Karpas-422 (cell line): ENCODE measurements at regions not wholly inside any gene's neighbourhood (a gene's known extent, or its start where the extent isn't known, plus 50 kb on each side); places are given as distances from the start of the nearest gene placed in this dataset.
"Not testable (repeated sequence)": the region's sequence is repeated elsewhere in the genome, so short reads cannot be mapped to it uniquely, and the experiment has no call there.

Experiments
- DNase-seq: peaks from one replicate; pipeline ENCODE4 v3.0.0-alpha.2; 2015
- H2AFZ ChIP-seq: fragments of 200-600 bp; sonication (generic); 2 replicates; pipeline ENCODE4 v1.6.1; 2014; ENCODE audit warnings: antibody characterized with exemption, low read length, mixed read lengths
- H3K27ac ChIP-seq: fragments of 200-600 bp; sonication (generic); 2 replicates; pipeline ENCODE4 v1.5.1; 2014; ENCODE audit warnings: mild to moderate bottlenecking, low read length, moderate library complexity
- H3K27me3 ChIP-seq: fragments of 200-600 bp; sonication (generic); 2 replicates; pipeline ENCODE4 v1.6.1; 2014; ENCODE audit warnings: low read length, mixed read lengths
- H3K36me3 ChIP-seq: fragments of 200-600 bp; sonication (generic); 2 replicates; pipeline ENCODE4 v1.6.1; 2014; ENCODE audit warnings: low read length, mixed read lengths; ENCODE audit not compliant: insufficient read depth
- H3K4me1 ChIP-seq: fragments of 200-600 bp; sonication (generic); 2 replicates; pipeline ENCODE4 v1.6.1; 2014; ENCODE audit warnings: mild to moderate bottlenecking, low read length, mixed read lengths
- H3K4me2 ChIP-seq: fragments of 200-600 bp; sonication (generic); 2 replicates; pipeline ENCODE4 v1.6.1; 2014; ENCODE audit warnings: low read length, low read depth, mild to moderate bottlenecking; ENCODE audit not compliant: poor library complexity, severe bottlenecking
- H3K4me3 ChIP-seq: fragments of 200-600 bp; sonication (generic); 2 replicates; pipeline ENCODE4 v1.5.1; 2014; ENCODE audit warnings: mild to moderate bottlenecking, antibody characterized with exemption, low read length, mixed read lengths
- H3K79me2 ChIP-seq: fragments of 200-600 bp; sonication (generic); 2 replicates; pipeline ENCODE4 v1.6.1; 2014; ENCODE audit warnings: mild to moderate bottlenecking, low read length, mixed read lengths
- H3K9ac ChIP-seq: fragments of 200-600 bp; sonication (generic); 2 replicates; pipeline ENCODE4 v1.6.0; 2014; ENCODE audit warnings: low read length
- H3K9me2 ChIP-seq: fragments of 200-600 bp; sonication (generic), shearing (Covaris generic); replicated peaks from 2 replicates; pipeline ENCODE4 v1.6.0; 2014; ENCODE audit warnings: mild to moderate bottlenecking, low read length, moderate library complexity; ENCODE audit not compliant: insufficient read depth
- H3K9me3 ChIP-seq: fragments of 300-700, 200-600 bp; sonication (generic); 2 replicates; pipeline ENCODE4 v1.6.1; 2014; ENCODE audit warnings: low read length, mixed read lengths
- H4K20me1 ChIP-seq: fragments of 200-600 bp; sonication (generic); 2 replicates; pipeline ENCODE4 v1.6.1; 2014; ENCODE audit warnings: mild to moderate bottlenecking, antibody characterized with exemption, low read length, low read depth; ENCODE audit not compliant: insufficient read depth

- H4K20me1 ChIP-seq, result no peaks in the 10 kb centered on the region
- H3K4me3 ChIP-seq, result no peak overlapping the region
- H2AFZ ChIP-seq, result no peak overlapping the region
- H3K4me1 ChIP-seq, result no peaks in the 10 kb centered on the region
- no peak overlapping the region for H3K4me2 ChIP-seq
- H3K9me3 ChIP-seq, result peaks cover 16% of the 10 kb centered on the region
- H3K9me2 ChIP-seq, result no peaks in the 10 kb centered on the region
- no peak overlapping the region for H3K9ac ChIP-seq
- no peaks in the 10 kb centered on the region for H3K36me3 ChIP-seq
- DNase-seq, result no peak
- no peak overlapping the region for H3K27ac ChIP-seq
- no peaks in the 10 kb centered on the region for H3K79me2 ChIP-seq
- H3K27me3 ChIP-seq, result no peaks in the 10 kb centered on the region
Measured at GRCh38 chr4:11669156-11669555, 240.5 kb upstream of the HS3ST1 start.

GRCh38 chr4:11663114-11663513 is 234.4 kb upstream of the HS3ST1 start:
- no peaks in the 10 kb centered on the region for H3K36me3 ChIP-seq
- H3K9ac ChIP-seq, result no peak overlapping the region
- no peak overlapping the region for H3K4me2 ChIP-seq
- no peaks in the 10 kb centered on the region for H4K20me1 ChIP-seq
- H2AFZ ChIP-seq, result no peak overlapping the region
- H3K9me3 ChIP-seq, result peaks cover 9% of the 10 kb centered on the region
- H3K27me3 ChIP-seq, result no peaks in the 10 kb centered on the region
- DNase-seq, result no peak
- no peak overlapping the region for H3K27ac ChIP-seq
- H3K9me2 ChIP-seq, result no peaks in the 10 kb centered on the region
- no peak overlapping the region for H3K4me3 ChIP-seq
- H3K79me2 ChIP-seq, result no peaks in the 10 kb centered on the region
- no peaks in the 10 kb centered on the region for H3K4me1 ChIP-seq

GRCh38 chr4:11650801-11651596 is 222.3 kb upstream of the HS3ST1 start:
- H3K4me3 ChIP-seq, result no peak overlapping the region
- no peaks in the 10 kb centered on the region for H3K9me2 ChIP-seq
- no peaks in the 10 kb centered on the region for H4K20me1 ChIP-seq
- H3K36me3 ChIP-seq, result no peaks in the 10 kb centered on the region
- H3K79me2 ChIP-seq, result no peaks in the 10 kb centered on the region
- no peaks in the 10 kb centered on the region for H3K4me1 ChIP-seq
- H2AFZ ChIP-seq, result no peak overlapping the region
- no peak overlapping the region for H3K4me2 ChIP-seq
- no peak overlapping the region for H3K27ac ChIP-seq
- no peaks in the 10 kb centered on the region for H3K27me3 ChIP-seq
- H3K9me3 ChIP-seq, result peaks cover 14% of the 10 kb centered on the region; the same call in 1 of the 2 replicates
- H3K9ac ChIP-seq, result no peak overlapping the region
- DNase-seq, result no peak

- Histone ChIP-seq H2AFZ (no peak overlapping the region), H3K9ac (no peak overlapping the region)
Measured at GRCh38 chr4:11647433-11647832, 218.7 kb upstream of the HS3ST1 start.

GRCh38 chr4:11643081-11643480 is 214.4 kb upstream of the HS3ST1 start:
- H2AFZ ChIP-seq, H3K9ac ChIP-seq, H3K9me2 ChIP-seq, H3K27ac ChIP-seq, H3K4me3 ChIP-seq, DNase-seq, H3K4me1 ChIP-seq, H3K36me3 ChIP-seq, H3K79me2 ChIP-seq, H3K27me3 ChIP-seq, H4K20me1 ChIP-seq, H3K4me2 ChIP-seq: not testable (repeated sequence)
- H3K9me3 ChIP-seq, result peaks cover 23% of the 10 kb centered on the region

More at GRCh38 chr4:11647433-11647832, 218.7 kb upstream of the HS3ST1 start:
- H3K9me3 ChIP-seq, result peaks cover 14% of the 10 kb centered on the region
- H4K20me1 ChIP-seq, result no peaks in the 10 kb centered on the region
- no peak overlapping the region for H3K4me2 ChIP-seq
- H3K36me3 ChIP-seq, result no peaks in the 10 kb centered on the region
- no peaks in the 10 kb centered on the region for H3K9me2 ChIP-seq
- no peak overlapping the region for H3K4me3 ChIP-seq
- no peak for DNase-seq
- no peaks in the 10 kb centered on the region for H3K27me3 ChIP-seq
- H3K27ac ChIP-seq, result no peak overlapping the region
- H3K4me1 ChIP-seq, result no peaks in the 10 kb centered on the region
- H3K79me2 ChIP-seq, result no peaks in the 10 kb centered on the region

- Histone ChIP-seq H3K27ac (no peak overlapping the region), H3K27me3 (no peaks in the 10 kb centered on the region), H3K9ac (no peak overlapping the region), H3K4me1 (no peaks in the 10 kb centered on the region), H4K20me1 (no peaks in the 10 kb centered on the region), H3K79me2 (no peaks in the 10 kb centered on the region), H3K9me2 (no peaks in the 10 kb centered on the region), H3K9me3 (peaks cover 12% of the 10 kb centered on the region), H3K4me3 (no peak overlapping the region), H3K4me2 (no peak overlapping the region), H2AFZ (no peak overlapping the region), H3K36me3 (no peaks in the 10 kb centered on the region)
- DNase-seq, result no peak
Measured at GRCh38 chr4:11640584-11640983, 211.9 kb upstream of the HS3ST1 start.

- H3K9ac ChIP-seq, result no peak overlapping the region
- H3K9me2 ChIP-seq, result no peaks in the 10 kb centered on the region
- H3K4me3 ChIP-seq, result no peak overlapping the region
- H3K9me3 ChIP-seq, result peaks cover 14% of the 10 kb centered on the region
- H3K4me2 ChIP-seq, result no peak overlapping the region
- no peaks in the 10 kb centered on the region for H4K20me1 ChIP-seq
- H3K79me2 ChIP-seq, result no peaks in the 10 kb centered on the region
- H2AFZ ChIP-seq, result no peak overlapping the region
- H3K27ac ChIP-seq, result no peak overlapping the region
- H3K4me1 ChIP-seq, result no peaks in the 10 kb centered on the region
- no peaks in the 10 kb centered on the region for H3K27me3 ChIP-seq
- no peak for DNase-seq
- H3K36me3 ChIP-seq, result no peaks in the 10 kb centered on the region
Measured at GRCh38 chr4:11636551-11636950, 207.9 kb upstream of the HS3ST1 start.

- Histone ChIP-seq H3K4me3 (no peak overlapping the region), H4K20me1 (no peaks in the 10 kb centered on the region), H3K79me2 (no peaks in the 10 kb centered on the region), H3K27ac (no peak overlapping the region), H3K4me2 (no peak overlapping the region), H3K36me3 (no peaks in the 10 kb centered on the region), H3K9ac (no peak overlapping the region), H3K4me1 (no peaks in the 10 kb centered on the region), H3K9me3 (peaks cover 10% of the 10 kb centered on the region), H2AFZ (no peak overlapping the region), H3K27me3 (no peaks in the 10 kb centered on the region), H3K9me2 (no peaks in the 10 kb centered on the region)
- no peak for DNase-seq
Measured at GRCh38 chr4:11636031-11636430, 207.3 kb upstream of the HS3ST1 start.
